PC-9 (cell line): ENCODE measurements at regions not wholly inside any gene's neighbourhood (a gene's known extent, or its start where the extent isn't known, plus 50 kb on each side); places are given as distances from the start of the nearest gene placed in this dataset.

Experiments
- CTCF ChIP-seq: fragments of 200-600 bp; sonication (generic); conservative IDR thresholded peaks from 2 replicates; pipeline ENCODE4 v1.6.1; 2017; ENCODE audit warnings: mixed run types, antibody characterized with exemption, mild to moderate bottlenecking, moderate library complexity
- EZH2 ChIP-seq: fragments of 200-600 bp; sonication (generic); IDR thresholded peaks from 2 replicates; pipeline ENCODE4 v1.8.0; 2017; ENCODE audit warnings: antibody characterized with exemption, low read depth

- TF ChIP-seq CTCF = no peak
- TF ChIP-seq EZH2 = no peak
Measured at GRCh38 chr15:94791008-94791407, 559.6 kb downstream of the MCTP2 start.
